ENCODE measurements at regions not wholly inside any gene's neighbourhood (a gene's known extent, or its start where the extent isn't known, plus 50 kb on each side); places are given as distances from the start of the nearest gene placed in this dataset.

DNA sequence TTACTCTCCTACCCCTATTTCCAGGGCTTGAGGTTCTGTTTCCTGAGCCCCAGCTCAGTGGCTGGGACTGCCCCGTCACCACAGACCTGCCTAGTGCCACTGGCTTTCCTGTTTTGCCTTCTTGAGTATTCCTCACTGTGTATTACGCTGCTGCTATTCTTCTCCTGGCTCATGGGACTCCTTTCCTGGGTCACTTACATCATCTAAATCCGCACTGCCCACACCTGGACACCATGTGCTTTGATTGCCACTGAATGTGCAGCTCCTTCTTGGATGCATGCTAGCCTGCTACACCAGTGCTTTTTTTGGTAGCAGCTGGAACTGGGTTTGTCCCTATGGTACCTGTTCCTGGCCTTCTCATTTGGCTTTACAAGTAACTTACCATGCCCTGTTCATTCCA, 96.6 kb upstream of the PTPRM start:
- Histone ChIP-seq H4K20me1 (ENCODE audit: insufficient read depth, low read length) (no peaks in the 10 kb centered on the region), H3K9ac (ENCODE audit: insufficient read depth, low read depth, low read length) (no peak overlapping the region), H3K27me3 (ENCODE audit: control insufficient read depth in 1 of 2, insufficient read depth in 2 of 2, low read length in 2 of 2) (peaks cover 1 to 7% of the 10 kb centered on the region in 2 experiments; a peak in 1 of 5 replicates), H3K4me3 (replicated peaks in 1 of 3; ENCODE audit: insufficient read depth in 1 of 3, low read depth in 2 of 3, low read length in 3 of 3) (no peak overlapping the region), H3K79me2 (ENCODE audit: insufficient read depth, low read length) (no peaks in the 10 kb centered on the region), H3K36me3 (replicated peaks in 1 of 2; ENCODE audit: control insufficient read depth in 1 of 2, insufficient read depth in 2 of 2, low read length in 2 of 2) (no peaks in the 10 kb centered on the region), H3K9me3 (ENCODE audit: low read length) (no peaks in the 10 kb centered on the region), H3K4me2 (ENCODE audit: low read depth, low read length) (no peak overlapping the region), H3K4me1 (ENCODE audit: insufficient read depth, low read length) (peaks cover 17% of the 10 kb centered on the region), H3K27ac (ENCODE audit: extremely low read length, insufficient read depth, low read length) (no peak overlapping the region), H2AFZ (ENCODE audit: low read length) (no peak overlapping the region)
- no peak for DNase-seq (ENCODE audit: low spot score)
- no peak for ATAC-seq
- TF ChIP-seq EED (CRISPR knock-in tag; IDR thresholded peaks at IDR 0.05), result no peak
- TF ChIP-seq, protein P1, sequence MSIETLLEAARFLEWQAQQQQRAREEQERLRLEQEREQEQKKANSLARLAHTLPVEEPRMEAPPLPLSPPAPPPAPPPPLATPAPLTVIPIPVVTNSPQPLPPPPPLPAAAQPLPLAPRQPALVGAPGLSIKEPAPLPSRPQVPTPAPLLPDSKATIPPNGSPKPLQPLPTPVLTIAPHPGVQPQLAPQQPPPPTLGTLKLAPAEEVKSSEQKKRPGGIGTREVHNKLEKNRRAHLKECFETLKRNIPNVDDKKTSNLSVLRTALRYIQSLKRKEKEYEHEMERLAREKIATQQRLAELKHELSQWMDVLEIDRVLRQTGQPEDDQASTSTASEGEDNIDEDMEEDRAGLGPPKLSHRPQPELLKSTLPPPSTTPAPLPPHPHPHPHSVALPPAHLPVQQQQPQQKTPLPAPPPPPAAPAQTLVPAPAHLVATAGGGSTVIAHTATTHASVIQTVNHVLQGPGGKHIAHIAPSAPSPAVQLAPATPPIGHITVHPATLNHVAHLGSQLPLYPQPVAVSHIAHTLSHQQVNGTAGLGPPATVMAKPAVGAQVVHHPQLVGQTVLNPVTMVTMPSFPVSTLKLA (IDR thresholded peaks at IDR 0.05), result peak; percentile 57
- ChIA-PET POLR2A (no interaction called here), CTCF (ENCODE audit: low intra/inter-chr PET ratio, low total read pairs) (no interaction called here)
- FAIRE-seq, result no peak
- WGBS (ENCODE audit: low lambda C conversion rate), result 33% methylated on average over 3 of the region's 3 CpGs
- intact Hi-C loops (cut with micrococcal nuclease; ENCODE audit: unreplicated experiment), result no loop called here
- no TSS peak for BruUV-seq (replicated peaks)
- in situ Hi-C loops (cut with HindIII; ENCODE audit: extremely low pct_ligation_motif_present, low pct_unique_long_range_greater_than_20kb), result no loop called here

GRCh38 chr18:7476386-7476785, 90.7 kb upstream of the PTPRM start:
- H3K9me3 ChIP-seq (ENCODE audit: low read length), result no peaks in the 10 kb centered on the region
- H3K79me2 ChIP-seq (ENCODE audit: insufficient read depth, low read length), result no peaks in the 10 kb centered on the region
- H2AFZ ChIP-seq (ENCODE audit: low read length), result no peak overlapping the region
- H3K27ac ChIP-seq (ENCODE audit: extremely low read length, insufficient read depth, low read length), result no peak overlapping the region
- H3K4me3 ChIP-seq (replicated peaks in 1 of 3; ENCODE audit: insufficient read depth in 1 of 3, low read depth in 2 of 3, low read length in 3 of 3), result no peak overlapping the region
- H3K4me1 ChIP-seq (ENCODE audit: insufficient read depth, low read length), result no peaks in the 10 kb centered on the region
- TF ChIP-seq SIX1 (CRISPR knock-in tag; IDR thresholded peaks at IDR 0.05; ENCODE audit: borderline replicate concordance) (no peak), ZNF589 (CRISPR knock-in tag; conservative IDR thresholded peaks at IDR 0.05) (no peak), E2F5 (CRISPR knock-in tag; conservative IDR thresholded peaks at IDR 0.05) (no peak), RCOR2 (CRISPR knock-in tag; IDR thresholded peaks at IDR 0.05) (no peak)
- H3K36me3 ChIP-seq (replicated peaks in 1 of 2; ENCODE audit: control insufficient read depth in 1 of 2, insufficient read depth in 2 of 2, low read length in 2 of 2), result no peaks in the 10 kb centered on the region
- no peak overlapping the region for H3K9ac ChIP-seq (ENCODE audit: insufficient read depth, low read depth, low read length)
- in situ Hi-C loops (cut with HindIII; ENCODE audit: extremely low pct_ligation_motif_present, low pct_unique_long_range_greater_than_20kb) (no loop called here), intact Hi-C loops (cut with micrococcal nuclease; ENCODE audit: unreplicated experiment) (no loop called here)
- no peaks in the 10 kb centered on the region for H4K20me1 ChIP-seq (ENCODE audit: insufficient read depth, low read length)
- ChIA-PET POLR2A (no interaction called here), CTCF (ENCODE audit: low intra/inter-chr PET ratio, low total read pairs) (no interaction called here)
- ATAC-seq (no peak), FAIRE-seq (no peak), DNase-seq (ENCODE audit: low spot score) (no peak)
- no peaks in the 10 kb centered on the region; a peak in 1 of 5 replicates for H3K27me3 ChIP-seq (ENCODE audit: control insufficient read depth in 1 of 2, insufficient read depth in 2 of 2, low read length in 2 of 2)
- BruUV-seq (replicated peaks), result no TSS peak
- no peak overlapping the region for H3K4me2 ChIP-seq (ENCODE audit: low read depth, low read length)
- WGBS (ENCODE audit: low lambda C conversion rate), result 4% methylated on average over 6 of the region's 6 CpGs
